Kidney (tissue), 13 donors: ENCODE measurements at regions not wholly inside any gene's neighbourhood (a gene's known extent, or its start where the extent isn't known, plus 50 kb on each side); places are given as distances from the start of the nearest gene placed in this dataset.

Experiments used
- DNase-seq, 5 donors: peaks; one replicate each; pipeline ENCODE4 v3.0.0-alpha.2; 2013 to 2020
- FAIRE-seq: peaks from 2 replicates; lab custom pipeline; 2012; peaks lifted over from hg19 to GRCh38; lab: Jason Lieb, UNC
- H3K27ac ChIP-seq, 2 donors: one replicate each; pipeline ENCODE4 v1.7.0; 2013; ENCODE audit warnings: low read depth in 2 of 2, low read length in 2 of 2, inconsistent platforms in 1 of 2
- H3K27me3 ChIP-seq: one replicate; pipeline ENCODE4 v1.7.1; 2013; ENCODE audit warnings: low read length, inconsistent platforms; ENCODE audit not compliant: control insufficient read depth, insufficient read depth
- H3K36me3 ChIP-seq, 3 donors: one replicate each; pipeline versions ENCODE4 v1.7.0 to v1.7.1; 2013; ENCODE audit warnings: low read length in 3 of 3, control low read depth in 1 of 3, inconsistent platforms in 1 of 3; ENCODE audit not compliant: insufficient read depth in 3 of 3, control insufficient read depth in 2 of 3
- H3K4me1 ChIP-seq, 3 donors: one replicate each; pipeline versions ENCODE4 v1.7.0 to v1.7.1; 2013; ENCODE audit warnings: low read length in 3 of 3, inconsistent platforms in 1 of 3, low read depth in 1 of 3; ENCODE audit not compliant: control insufficient read depth in 2 of 3, insufficient read depth in 2 of 3
- H3K4me3 ChIP-seq, 3 donors: one replicate each; pipeline versions ENCODE4 v1.7.0 to v1.8.1; 2013; ENCODE audit warnings: low read length in 3 of 3, control low read depth in 1 of 3, inconsistent platforms in 1 of 3
- H3K9ac ChIP-seq, 3 donors: one replicate each; pipeline versions ENCODE4 v1.7.0 to v1.7.1; 2013; ENCODE audit warnings: low read length in 3 of 3, control low read depth in 1 of 3, inconsistent platforms in 1 of 3
- H3K9me3 ChIP-seq, 3 donors: one replicate each; pipeline versions ENCODE4 v1.7.0 to v1.7.1; 2013; ENCODE audit warnings: low read length in 3 of 3, control low read depth in 1 of 3, inconsistent platforms in 1 of 3; ENCODE audit not compliant: control insufficient read depth in 2 of 3, insufficient read depth in 1 of 3
- intact Hi-C: fragments of 100-400 bp; cut with DNase I; formaldehyde crosslinking; loops from one replicate; pipeline ENCODE4 v1.11.1; 2022
- TF ChIP-seq, protein P1 (sequence below): IDR thresholded peaks from 3 replicates; pipeline ENCODE4 v1.5.1; 2012; ENCODE audit warnings: mild to moderate bottlenecking, moderate library complexity, borderline replicate concordance; ENCODE audit not compliant: insufficient read depth; ENCODE audit errors: extremely low read depth
- donor health status: control.
- donor health status: control.
- donor health status: control.
- donor health status: control.
- donor health status: control.
- donor health status: DM: yes; HTN: yes; CAD: no.
- donor health status: Normal renal cell carcinoma (clear cell type).

DNA sequence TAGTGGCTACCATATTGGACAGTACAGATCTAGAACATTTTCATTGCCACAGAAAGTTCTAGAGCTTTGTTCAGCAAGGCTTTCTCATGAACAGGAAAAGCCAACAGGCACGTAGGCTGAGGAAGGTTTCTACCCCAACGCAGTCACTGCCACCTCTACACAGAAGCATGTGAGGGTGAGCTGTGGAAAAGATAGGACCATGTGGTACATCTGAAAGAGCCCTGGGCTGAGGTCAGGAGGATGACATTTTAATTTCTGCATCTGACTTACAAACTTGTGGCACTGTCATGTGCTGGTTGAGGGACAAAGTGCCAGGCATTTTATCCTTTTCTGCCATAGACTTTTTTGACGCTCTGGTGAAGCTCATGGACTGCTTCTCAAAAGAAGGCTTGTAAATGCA lies 454.2 kb downstream of the BCOR start:
- FAIRE-seq = no peak
- TF ChIP-seq, protein P1, sequence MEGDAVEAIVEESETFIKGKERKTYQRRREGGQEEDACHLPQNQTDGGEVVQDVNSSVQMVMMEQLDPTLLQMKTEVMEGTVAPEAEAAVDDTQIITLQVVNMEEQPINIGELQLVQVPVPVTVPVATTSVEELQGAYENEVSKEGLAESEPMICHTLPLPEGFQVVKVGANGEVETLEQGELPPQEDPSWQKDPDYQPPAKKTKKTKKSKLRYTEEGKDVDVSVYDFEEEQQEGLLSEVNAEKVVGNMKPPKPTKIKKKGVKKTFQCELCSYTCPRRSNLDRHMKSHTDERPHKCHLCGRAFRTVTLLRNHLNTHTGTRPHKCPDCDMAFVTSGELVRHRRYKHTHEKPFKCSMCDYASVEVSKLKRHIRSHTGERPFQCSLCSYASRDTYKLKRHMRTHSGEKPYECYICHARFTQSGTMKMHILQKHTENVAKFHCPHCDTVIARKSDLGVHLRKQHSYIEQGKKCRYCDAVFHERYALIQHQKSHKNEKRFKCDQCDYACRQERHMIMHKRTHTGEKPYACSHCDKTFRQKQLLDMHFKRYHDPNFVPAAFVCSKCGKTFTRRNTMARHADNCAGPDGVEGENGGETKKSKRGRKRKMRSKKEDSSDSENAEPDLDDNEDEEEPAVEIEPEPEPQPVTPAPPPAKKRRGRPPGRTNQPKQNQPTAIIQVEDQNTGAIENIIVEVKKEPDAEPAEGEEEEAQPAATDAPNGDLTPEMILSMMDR = no peak
- intact Hi-C loops = no loop called here
- Histone ChIP-seq H3K27ac (no peak overlapping the region), H3K36me3 (no peaks in the 10 kb centered on the region), H3K9ac (no peak overlapping the region), H3K4me1 (no peaks in the 10 kb centered on the region), H3K27me3 (no peaks in the 10 kb centered on the region), H3K9me3 (no peaks in the 10 kb centered on the region), H3K4me3 (no peak overlapping the region)
- no peak for DNase-seq

- H3K4me1 ChIP-seq = no peaks in the 10 kb centered on the region
- H3K36me3 ChIP-seq = no peaks in the 10 kb centered on the region
- H3K9ac ChIP-seq = no peak overlapping the region
- no peak overlapping the region for H3K4me3 ChIP-seq
- TF ChIP-seq, protein P1 = no peak
- no peak overlapping the region for H3K27ac ChIP-seq
- H3K9me3 ChIP-seq = no peaks in the 10 kb centered on the region
- FAIRE-seq (no peak), DNase-seq (peak; percentile 69 to 93 (median 76))
- intact Hi-C loops = no loop called here
- no peaks in the 10 kb centered on the region for H3K27me3 ChIP-seq
These were observed 452.4 kb downstream of the BCOR start for GRCh38 chrX:39645178-39645895.

- TF ChIP-seq, protein P1 = no peak
- intact Hi-C loops = no loop called here
- H3K4me3 ChIP-seq = no peak overlapping the region
- no peaks in the 10 kb centered on the region for H3K27me3 ChIP-seq
- no peaks in the 10 kb centered on the region for H3K36me3 ChIP-seq
- no peak for FAIRE-seq
- no peak overlapping the region for H3K27ac ChIP-seq
- no peaks in the 10 kb centered on the region for H3K9me3 ChIP-seq
- no peak overlapping the region for H3K9ac ChIP-seq
- H3K4me1 ChIP-seq = no peaks in the 10 kb centered on the region
- DNase-seq = no peak
These were observed 449.1 kb downstream of the BCOR start for GRCh38 chrX:39648548-39649254.
